Gastroesophageal sphincter (tissue), 4 donors: ENCODE measurements at regions not wholly inside any gene's neighbourhood (a gene's known extent, or its start where the extent isn't known, plus 50 kb on each side); places are given as distances from the start of the nearest gene placed in this dataset.

Experiments used
- ATAC-seq: fragments of 150-250 bp; one replicate; pipeline ENCODE4 v1.9.1; 2016; ENCODE audit warnings: mild to moderate bottlenecking, moderate library complexity
- H3K27ac ChIP-seq, 4 donors: fragments of 200-600 bp; sonication (generic) in 3 of 4; 1 replicate in 3 of 4; 2 replicates in 1 of 4; pipeline ENCODE4 v1.5.1; 2016 to 2019
- H3K27me3 ChIP-seq: fragments of 200-600 bp; sonication (generic); one replicate; pipeline ENCODE4 v1.5.1; 2019
- H3K36me3 ChIP-seq, 2 donors: fragments of 200-600 bp; sonication (generic); one replicate each; pipeline ENCODE4 v1.5.1; 2019; ENCODE audit warnings: control low read depth in 1 of 2
- H3K4me1 ChIP-seq, 3 donors: fragments of 200-600 bp; sonication (generic); 1 replicate in 2 of 3; 2 replicates in 1 of 3; pipeline ENCODE4 v1.5.1; 2016 to 2019; ENCODE audit warnings: control low read depth in 2 of 3
- H3K4me3 ChIP-seq, 2 donors: fragments of 200-600 bp; sonication (generic); one replicate each; pipeline ENCODE4 v1.5.1; 2019; ENCODE audit warnings: mild to moderate bottlenecking in 1 of 2, moderate library complexity in 1 of 2
- H3K9me3 ChIP-seq, 3 donors: fragments of 200-600 bp; sonication (generic); one replicate each; pipeline ENCODE4 v1.5.1; 2017 to 2019; ENCODE audit warnings: control low read depth in 2 of 3
- CTCF ChIP-seq, 4 experiments: fragments of 200-600 bp in 2 of 4; fragments of 450-650 bp in 2 of 4; sonication (generic) in 1 of 4; IDR thresholded peaks; one replicate each; pipeline ENCODE4 v1.5.1; 2017 to 2019; ENCODE audit warnings: antibody characterized with exemption in 4 of 4, mild to moderate bottlenecking in 2 of 4, moderate library complexity in 2 of 4
- EP300 ChIP-seq: sonication (generic); formaldehyde crosslinking; IDR thresholded peaks from one replicate; pipeline ENCODE4 v1.6.1; 2017; ENCODE audit warnings: antibody characterized with exemption, mild to moderate bottlenecking
- POLR2A ChIP-seq, 2 donors: fragments of 450-650 bp; IDR thresholded peaks; one replicate each; pipeline ENCODE4 v1.6.1; 2017; ENCODE audit warnings: antibody characterized with exemption in 2 of 2, mild to moderate bottlenecking in 2 of 2, moderate library complexity in 1 of 2
- POLR2AphosphoS5 ChIP-seq: sonication (generic); formaldehyde crosslinking; IDR thresholded peaks from one replicate; pipeline ENCODE4 v1.6.1; 2017; ENCODE audit warnings: antibody characterized with exemption
- WGBS, 2 donors: methylation state at CpG; one replicate each; pipeline ENCODE4 v1.1.5; 2018; ENCODE audit warnings: low coverage in 1 of 2; 5-methylcytosine and 5-hydroxymethylcytosine counted together

- 51 to 73% methylated on average over 10 to 11 of the region's 20 CpGs for WGBS, 2 donors
Measured at GRCh38 chr20:46810448-46811223, 84.0 kb upstream of the EYA2 start.

GRCh38 chr20:46811224-46812084, 83.2 kb upstream of the EYA2 start:
- Histone ChIP-seq H3K4me1 (peaks cover 0 to 10% (median 0%) of the 10 kb centered on the region in 3 donors), H3K4me3 (peak overlapping the region in 1 of 2 donors; percentile 30), H3K36me3 (no peaks in the 10 kb centered on the region), H3K27me3 (peaks cover 61% of the 10 kb centered on the region), H3K27ac (no peak overlapping the region), H3K9me3 (peaks cover 0 to 8% (median 0%) of the 10 kb centered on the region in 3 donors)
- 0 to 32% methylated on average over 1 to 8 of the region's 54 CpGs for WGBS, 2 donors
- ATAC-seq, result no peak
- no peak for TF ChIP-seq EP300
- no peak for TF ChIP-seq POLR2A (IDR thresholded peaks at IDR 0.05)
- TF ChIP-seq POLR2AphosphoS5, result no peak
- TF ChIP-seq CTCF (IDR thresholded peaks at IDR 0.05), result no peak

More at GRCh38 chr20:46810448-46811223, 84.0 kb upstream of the EYA2 start:
- Histone ChIP-seq H3K27me3 (peaks cover 53% of the 10 kb centered on the region), H3K27ac (no peak overlapping the region), H3K9me3 (peaks cover 0 to under 1% (median 0%) of the 10 kb centered on the region in 3 donors), H3K36me3 (no peaks in the 10 kb centered on the region), H3K4me1 (peaks cover 0 to 10% (median 0%) of the 10 kb centered on the region in 3 donors), H3K4me3 (peak overlapping the region in 1 of 2 donors; percentile 30)
- no peak for ATAC-seq
- no peak for TF ChIP-seq POLR2A (IDR thresholded peaks at IDR 0.05)
- no peak for TF ChIP-seq CTCF (IDR thresholded peaks at IDR 0.05)
- no peak for TF ChIP-seq EP300
- no peak for TF ChIP-seq POLR2AphosphoS5

- peaks cover 0 to 8% (median 0%) of the 10 kb centered on the region in 3 donors for H3K9me3 ChIP-seq
- 40 to 53% methylated on average over 1 to 7 of the region's 8 CpGs for WGBS, 2 donors
- H3K27ac ChIP-seq, result no peak overlapping the region
- no peak overlapping the region for H3K4me3 ChIP-seq
- H3K36me3 ChIP-seq, result no peaks in the 10 kb centered on the region
- TF ChIP-seq EP300 (no peak), POLR2A (IDR thresholded peaks at IDR 0.05) (no peak), CTCF (IDR thresholded peaks at IDR 0.05) (no peak), POLR2AphosphoS5 (no peak)
- no peak for ATAC-seq
- peaks cover 0 to 10% (median 0%) of the 10 kb centered on the region in 3 donors for H3K4me1 ChIP-seq
- H3K27me3 ChIP-seq, result peaks cover 81% of the 10 kb centered on the region
Measured at GRCh38 chr20:46814366-46815232, 80.0 kb upstream of the EYA2 start.

GRCh38 chr20:46816097-46816496, 78.5 kb upstream of the EYA2 start:
- H3K27ac ChIP-seq, result no peak overlapping the region
- WGBS, 2 donors, result 68 to 75% methylated on average over 3 to 5 of the region's 5 CpGs
- peaks cover 0 to 8% (median 0%) of the 10 kb centered on the region in 3 donors for H3K9me3 ChIP-seq
- no peaks in the 10 kb centered on the region for H3K36me3 ChIP-seq
- TF ChIP-seq EP300, result no peak
- TF ChIP-seq POLR2A (IDR thresholded peaks at IDR 0.05), result no peak
- TF ChIP-seq CTCF (IDR thresholded peaks at IDR 0.05), result no peak
- TF ChIP-seq POLR2AphosphoS5, result no peak
- no peak for ATAC-seq
- H3K4me1 ChIP-seq, result peaks cover 0 to 7% (median 0%) of the 10 kb centered on the region in 3 donors
- peaks cover 78% of the 10 kb centered on the region for H3K27me3 ChIP-seq
- H3K4me3 ChIP-seq, result no peak overlapping the region
